OCI-LY7 (cell line): ENCODE measurements at regions not wholly inside any gene's neighbourhood (a gene's known extent, or its start where the extent isn't known, plus 50 kb on each side); places are given as distances from the start of the nearest gene placed in this dataset.

ENCODE experiments used
- EZH2phosphoT487 ChIP-seq: fragments of 200-600 bp; sonication (generic); IDR thresholded peaks from 2 replicates; pipeline ENCODE4 v1.6.1; 2018; ENCODE audit warnings: low read depth, borderline replicate concordance, mild to moderate bottlenecking, mixed run types, antibody characterized with exemption, low read length, moderate library complexity, mixed read lengths
- TF ChIP-seq, protein P1 (sequence below): fragments of 200-600 bp; sonication (generic); conservative IDR thresholded peaks from 2 replicates; pipeline ENCODE4 v1.5.1; 2014; ENCODE audit warnings: mild to moderate bottlenecking, antibody characterized with exemption, low read length, moderate library complexity, mixed read lengths

DNA sequence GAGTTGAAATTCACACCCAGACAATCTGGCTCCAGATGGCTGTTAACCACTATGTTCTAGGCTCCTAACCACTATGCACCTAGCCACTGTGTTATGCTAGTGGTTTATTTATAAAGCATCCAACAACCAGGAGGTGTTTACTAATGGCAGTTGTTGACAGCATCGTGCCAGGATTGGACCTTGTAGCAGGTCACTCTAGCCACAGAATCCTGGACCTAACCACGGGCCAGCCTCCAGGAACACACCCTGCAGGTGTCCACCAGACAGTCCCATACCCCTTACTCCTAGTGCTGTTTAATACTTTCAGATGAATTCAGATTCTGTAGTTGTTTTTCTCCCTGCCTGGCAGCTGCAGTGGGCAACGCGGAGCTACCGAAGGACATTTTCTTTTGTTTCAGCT is 109.4 kb upstream of the MYL2 start:
- TF ChIP-seq EZH2phosphoT487 = no peak
- TF ChIP-seq, protein P1, sequence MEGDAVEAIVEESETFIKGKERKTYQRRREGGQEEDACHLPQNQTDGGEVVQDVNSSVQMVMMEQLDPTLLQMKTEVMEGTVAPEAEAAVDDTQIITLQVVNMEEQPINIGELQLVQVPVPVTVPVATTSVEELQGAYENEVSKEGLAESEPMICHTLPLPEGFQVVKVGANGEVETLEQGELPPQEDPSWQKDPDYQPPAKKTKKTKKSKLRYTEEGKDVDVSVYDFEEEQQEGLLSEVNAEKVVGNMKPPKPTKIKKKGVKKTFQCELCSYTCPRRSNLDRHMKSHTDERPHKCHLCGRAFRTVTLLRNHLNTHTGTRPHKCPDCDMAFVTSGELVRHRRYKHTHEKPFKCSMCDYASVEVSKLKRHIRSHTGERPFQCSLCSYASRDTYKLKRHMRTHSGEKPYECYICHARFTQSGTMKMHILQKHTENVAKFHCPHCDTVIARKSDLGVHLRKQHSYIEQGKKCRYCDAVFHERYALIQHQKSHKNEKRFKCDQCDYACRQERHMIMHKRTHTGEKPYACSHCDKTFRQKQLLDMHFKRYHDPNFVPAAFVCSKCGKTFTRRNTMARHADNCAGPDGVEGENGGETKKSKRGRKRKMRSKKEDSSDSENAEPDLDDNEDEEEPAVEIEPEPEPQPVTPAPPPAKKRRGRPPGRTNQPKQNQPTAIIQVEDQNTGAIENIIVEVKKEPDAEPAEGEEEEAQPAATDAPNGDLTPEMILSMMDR = no peak
